GM18517 (cell line): ENCODE measurements at regions not wholly inside any gene's neighbourhood (a gene's known extent, or its start where the extent isn't known, plus 50 kb on each side); places are given as distances from the start of the nearest gene placed in this dataset.
"Not testable (repeated sequence)": the region's sequence is repeated elsewhere in the genome, so short reads cannot be mapped to it uniquely, and the experiment has no call there.

ENCODE experiments used
- ATAC-seq: cut with Tn5 transposase; IDR thresholded peaks from one replicate; pipeline ENCODE4 v1.9.1; 2021; ENCODE audit warnings: mild to moderate bottlenecking, moderate library complexity; ENCODE audit not compliant: unreplicated experiment

DNA sequence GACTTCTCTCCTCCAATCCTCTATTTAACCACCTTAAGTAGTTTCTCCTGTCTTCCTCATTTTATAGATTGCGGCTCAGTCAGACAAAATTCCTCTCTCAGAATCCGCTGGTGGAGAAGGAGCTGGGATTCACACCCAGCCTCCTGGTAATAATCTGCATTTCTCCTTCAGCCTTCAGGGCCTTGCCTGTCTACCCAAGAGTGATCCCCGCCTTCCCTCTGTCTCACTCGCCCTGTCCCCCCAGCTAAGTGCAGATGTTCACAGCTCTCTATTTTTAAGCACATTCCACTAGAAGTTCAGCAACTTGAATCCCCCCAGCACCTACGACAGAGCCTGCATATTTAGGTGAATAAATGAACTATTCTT lies 212.5 kb upstream of the HAAO start:
- no peak for ATAC-seq

DNA sequence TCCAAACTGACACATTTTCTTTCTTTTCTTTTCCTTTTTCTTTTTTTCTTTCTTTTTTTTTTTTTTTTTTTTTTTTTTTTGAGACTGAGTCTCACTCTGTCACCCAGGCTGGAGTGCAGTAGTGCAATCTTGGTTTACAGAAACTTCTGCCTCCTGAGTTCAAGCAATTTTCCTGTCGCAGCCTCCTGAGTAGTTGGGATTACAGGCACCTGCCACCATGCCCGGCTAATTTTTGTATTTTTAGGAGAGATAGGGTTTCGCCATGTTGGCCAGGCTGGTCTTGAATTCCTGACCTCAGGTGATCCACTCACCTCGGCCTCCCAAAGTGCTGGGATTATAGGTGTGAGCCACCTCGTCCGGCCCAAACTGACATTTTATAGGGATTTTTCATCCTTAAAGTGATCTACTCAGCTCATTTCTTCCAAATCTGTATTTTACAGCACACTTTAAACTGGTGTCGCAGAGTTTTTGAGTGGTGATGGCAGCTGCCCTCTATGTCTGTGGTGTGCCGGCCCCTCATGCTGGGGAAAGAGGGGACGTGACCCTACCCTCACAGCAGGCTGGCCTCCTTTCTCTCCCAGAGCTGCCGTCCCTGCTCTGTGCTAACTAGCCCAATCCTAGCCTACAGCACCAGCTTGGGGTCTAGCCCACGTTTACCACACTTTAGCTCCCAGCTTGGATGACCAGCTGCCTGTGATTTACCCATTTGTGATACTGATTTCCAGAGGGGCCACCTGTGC lies 211.9 kb upstream of the HAAO start:
- ATAC-seq, result not testable (repeated sequence)

- ATAC-seq, result no peak
Observed at GRCh38 chr2:43003702-43004101, 211.3 kb upstream of the HAAO start.

GRCh38 chr2:43001787-43002468 lies 209.5 kb upstream of the HAAO start:
- no peak for ATAC-seq

DNA sequence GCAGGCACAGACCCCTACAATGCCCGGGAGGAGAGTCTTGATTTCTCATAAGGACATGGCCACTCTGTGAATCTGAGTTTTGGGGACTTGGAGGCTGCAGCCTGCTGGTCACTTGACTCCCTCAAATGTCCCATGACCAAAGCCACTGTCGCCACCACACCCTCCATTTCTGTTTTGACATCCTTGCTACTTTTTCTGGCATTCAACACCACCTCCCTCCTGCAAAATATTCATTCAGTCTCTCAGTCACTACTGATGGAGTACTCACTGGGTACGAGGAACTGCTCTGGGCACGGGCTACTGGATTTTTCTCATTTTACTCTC lies 208.6 kb upstream of the HAAO start:
- no peak for ATAC-seq

DNA sequence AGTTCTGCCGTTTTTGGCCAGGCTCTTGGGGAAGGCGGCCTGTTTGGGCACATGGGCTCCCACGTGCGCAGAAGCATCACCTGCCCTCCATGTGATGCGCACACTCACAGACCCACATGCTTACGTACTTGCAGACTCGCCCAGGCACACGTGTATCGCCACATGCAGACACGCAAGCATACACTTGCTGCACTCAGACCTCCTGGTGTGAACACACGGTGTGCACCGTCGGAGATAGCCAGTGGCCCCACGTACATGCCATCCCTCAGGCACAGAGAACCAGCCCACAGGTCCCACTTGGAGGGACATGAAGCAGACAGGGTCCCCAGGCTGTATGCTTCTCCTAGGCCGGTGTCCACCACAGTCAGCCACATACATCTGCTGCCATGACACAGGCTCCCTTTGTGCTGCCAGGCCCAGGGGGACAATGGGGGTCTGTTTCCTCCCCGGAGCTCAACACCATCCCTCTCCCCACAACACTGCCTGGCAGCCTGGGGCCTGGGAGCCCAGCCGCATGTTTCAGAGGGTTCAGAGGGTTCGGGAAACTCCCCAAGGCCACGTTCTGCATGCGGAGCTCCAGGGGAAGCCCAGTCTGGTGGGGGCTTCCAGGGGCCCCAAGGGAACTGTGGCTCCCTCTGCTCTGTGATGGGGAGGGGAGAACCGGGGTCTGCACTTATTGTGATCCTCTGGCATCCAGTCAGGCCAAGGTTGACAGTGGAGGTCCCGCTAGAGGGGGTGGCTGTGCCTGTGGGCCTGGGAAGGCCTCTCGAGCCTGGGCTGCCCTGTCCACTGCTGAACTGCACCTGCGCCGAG lies 208.1 kb upstream of the HAAO start:
- ATAC-seq, result no peak

DNA sequence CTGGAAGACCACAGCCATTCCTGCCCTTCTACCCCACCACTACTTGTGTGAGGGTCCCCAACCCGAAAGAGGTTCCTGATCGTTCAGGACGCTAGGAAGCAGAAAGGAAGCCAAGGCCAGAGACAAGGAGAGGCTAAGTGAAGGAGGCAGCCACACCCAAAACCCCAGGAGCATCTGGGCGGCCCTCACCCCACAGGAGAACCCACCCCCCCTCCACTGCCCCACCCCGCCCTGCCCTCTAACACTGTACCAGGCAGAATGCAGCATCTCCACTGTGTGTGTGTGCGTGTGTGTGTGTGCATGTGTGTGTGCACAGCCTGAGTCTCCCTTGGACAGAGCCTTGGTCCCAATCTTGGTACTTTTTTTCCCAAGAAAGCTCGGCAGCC lies 207.5 kb upstream of the HAAO start:
- ATAC-seq, result no peak

DNA sequence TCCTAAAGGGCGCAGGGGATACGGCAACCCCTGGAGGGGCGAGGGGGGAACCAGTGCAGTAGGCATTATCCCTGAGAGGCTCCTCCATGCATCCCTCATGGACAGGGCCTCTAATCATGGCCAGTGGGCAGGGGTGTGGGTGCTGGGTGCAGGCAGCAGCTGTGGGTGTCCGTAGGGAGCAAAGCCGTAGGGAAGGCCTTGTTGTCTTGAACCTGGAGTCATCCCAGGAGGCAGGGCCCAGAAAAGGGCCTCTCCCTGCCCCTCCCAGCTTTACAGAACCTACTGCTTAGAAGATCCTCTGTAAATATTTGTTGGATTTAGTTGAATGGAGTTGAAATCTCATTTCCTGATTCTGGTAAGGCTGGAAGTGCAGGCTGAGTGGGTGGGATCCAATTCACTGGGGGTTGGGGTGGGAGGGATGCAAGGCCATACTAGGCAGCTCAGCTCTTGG lies 207.0 kb upstream of the HAAO start:
- ATAC-seq, result no peak

- no peak for ATAC-seq
Observed at GRCh38 chr2:42998721-42999120, 206.3 kb upstream of the HAAO start.

DNA sequence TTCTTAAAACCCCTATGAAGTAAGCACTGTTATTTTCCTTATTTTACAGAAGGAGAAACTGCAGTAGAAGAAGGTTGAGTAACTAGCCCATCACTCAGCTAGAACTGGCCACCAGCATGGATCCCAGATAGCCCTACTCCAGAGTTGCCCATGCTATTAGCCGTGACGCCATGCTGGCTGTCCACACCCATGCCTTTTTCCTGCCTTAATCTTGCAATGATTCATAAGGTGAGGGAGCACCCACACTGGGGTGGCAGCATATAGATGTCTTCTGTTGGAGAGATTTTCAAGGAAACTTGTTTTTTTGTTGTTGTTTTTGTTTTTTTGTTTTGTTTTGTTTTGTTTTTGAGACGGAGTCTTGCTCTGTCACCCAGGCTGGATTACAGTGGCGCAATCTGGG lies 204.1 kb upstream of the HAAO start:
- ATAC-seq, result no peak

DNA sequence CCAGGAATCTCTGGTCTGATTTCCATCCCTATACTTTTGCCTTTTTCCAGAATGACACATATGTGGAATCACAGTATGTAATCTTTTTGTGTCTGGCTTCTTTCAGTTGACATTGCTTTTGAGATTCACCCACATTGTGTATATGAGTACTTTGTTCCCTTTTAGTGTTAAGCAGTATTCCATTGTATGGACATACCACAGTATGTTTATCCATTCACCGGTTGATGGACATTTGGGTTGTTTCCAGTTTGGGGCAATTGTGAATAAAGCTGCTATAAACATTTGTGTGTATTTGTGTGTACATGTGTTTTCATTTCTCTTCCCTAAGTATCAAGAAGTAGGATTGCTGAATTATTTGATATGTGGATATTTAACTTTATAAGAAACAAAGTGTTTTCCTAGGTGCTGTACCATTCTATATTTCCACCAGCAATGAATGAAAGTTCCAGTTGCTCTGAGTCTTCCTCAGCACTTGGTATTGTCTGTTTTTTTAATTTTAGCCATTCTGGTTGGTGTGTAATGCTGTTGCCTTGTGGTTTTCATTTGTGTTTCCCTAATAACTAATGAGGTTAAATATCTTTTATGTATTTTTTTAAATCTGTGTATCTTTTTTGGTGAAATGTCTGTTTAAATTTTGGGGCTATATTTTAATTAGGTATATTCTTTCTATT lies 203.5 kb upstream of the HAAO start:
- ATAC-seq, result no peak

DNA sequence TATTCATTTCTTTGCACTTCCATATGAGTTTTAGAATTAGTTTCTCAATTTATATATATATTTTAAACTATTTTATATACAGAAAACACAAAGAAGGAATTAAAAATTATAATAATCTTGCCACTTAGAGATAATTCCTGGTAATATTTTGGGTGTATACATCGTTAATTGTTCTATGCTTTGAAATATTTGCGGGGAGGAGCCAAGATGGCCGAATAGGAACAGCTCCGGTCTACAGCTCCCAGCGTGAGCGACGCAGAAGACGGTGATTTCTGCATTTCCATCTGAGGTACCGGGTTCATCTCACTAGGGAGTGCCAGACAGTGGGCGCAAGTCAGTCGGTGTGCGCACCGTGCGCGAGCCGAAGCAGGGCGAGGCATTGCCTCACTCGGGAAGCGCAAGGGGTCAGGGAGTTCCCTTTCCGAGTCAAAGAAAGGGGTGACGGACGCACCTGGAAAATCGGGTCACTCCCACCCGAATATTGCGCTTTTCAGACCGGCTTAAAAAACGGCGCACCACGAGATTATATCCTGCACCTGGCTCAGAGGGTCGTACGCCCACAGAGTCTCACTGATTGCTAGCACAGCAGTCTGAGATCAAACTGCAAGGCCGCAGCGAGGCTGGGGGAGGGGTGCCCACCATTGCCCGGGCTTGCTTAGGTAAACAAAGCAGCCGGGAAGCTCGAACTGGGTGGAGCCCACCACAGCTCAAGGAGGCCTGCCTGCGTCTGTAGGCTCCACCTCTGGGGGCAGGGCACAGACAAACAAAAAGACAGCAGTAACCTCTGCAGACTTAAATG lies 197.1 kb upstream of the HAAO start:
- not testable (repeated sequence) for ATAC-seq

- ATAC-seq, result not testable (repeated sequence)
Observed at GRCh38 chr2:42988055-42988454, 195.7 kb upstream of the HAAO start.

GRCh38 chr2:42987112-42987922 lies 194.9 kb upstream of the HAAO start:
- no peak for ATAC-seq

- ATAC-seq, result no peak
Observed at GRCh38 chr2:42984617-42985016, 192.2 kb upstream of the HAAO start.

- no peak for ATAC-seq
Observed at GRCh38 chr2:42984081-42984480, 191.7 kb upstream of the HAAO start.

DNA sequence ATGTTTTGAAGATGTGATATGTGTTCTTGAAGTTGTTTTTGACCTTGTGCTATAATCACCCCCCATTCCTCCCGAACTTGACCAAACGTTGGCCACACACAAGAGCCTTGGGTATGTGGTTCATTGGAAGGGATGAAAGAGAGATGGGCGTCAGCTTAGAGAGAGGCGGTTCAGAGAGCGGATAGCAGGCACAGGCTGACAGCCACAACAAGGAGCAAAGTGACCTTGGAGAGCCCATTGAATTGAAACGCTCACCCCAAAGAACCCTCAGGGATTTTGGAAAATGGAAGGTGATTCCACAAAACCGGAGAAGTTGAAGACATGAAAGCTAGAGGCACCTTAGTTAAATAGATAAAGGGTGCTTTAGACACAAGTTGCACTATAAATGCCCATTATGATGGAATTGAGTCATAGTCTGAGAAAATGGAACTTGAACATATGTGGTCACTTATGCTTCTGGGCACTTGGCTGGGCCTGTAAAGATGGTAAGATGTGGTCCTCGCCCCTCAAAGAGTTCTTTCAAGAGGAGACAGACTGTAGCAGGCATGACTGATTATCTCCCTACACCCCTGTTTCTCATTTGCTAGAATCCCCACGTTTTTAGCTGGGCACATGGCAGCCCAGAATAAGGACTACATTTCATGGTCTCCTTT lies 188.5 kb upstream of the HAAO start:
- no peak for ATAC-seq

DNA sequence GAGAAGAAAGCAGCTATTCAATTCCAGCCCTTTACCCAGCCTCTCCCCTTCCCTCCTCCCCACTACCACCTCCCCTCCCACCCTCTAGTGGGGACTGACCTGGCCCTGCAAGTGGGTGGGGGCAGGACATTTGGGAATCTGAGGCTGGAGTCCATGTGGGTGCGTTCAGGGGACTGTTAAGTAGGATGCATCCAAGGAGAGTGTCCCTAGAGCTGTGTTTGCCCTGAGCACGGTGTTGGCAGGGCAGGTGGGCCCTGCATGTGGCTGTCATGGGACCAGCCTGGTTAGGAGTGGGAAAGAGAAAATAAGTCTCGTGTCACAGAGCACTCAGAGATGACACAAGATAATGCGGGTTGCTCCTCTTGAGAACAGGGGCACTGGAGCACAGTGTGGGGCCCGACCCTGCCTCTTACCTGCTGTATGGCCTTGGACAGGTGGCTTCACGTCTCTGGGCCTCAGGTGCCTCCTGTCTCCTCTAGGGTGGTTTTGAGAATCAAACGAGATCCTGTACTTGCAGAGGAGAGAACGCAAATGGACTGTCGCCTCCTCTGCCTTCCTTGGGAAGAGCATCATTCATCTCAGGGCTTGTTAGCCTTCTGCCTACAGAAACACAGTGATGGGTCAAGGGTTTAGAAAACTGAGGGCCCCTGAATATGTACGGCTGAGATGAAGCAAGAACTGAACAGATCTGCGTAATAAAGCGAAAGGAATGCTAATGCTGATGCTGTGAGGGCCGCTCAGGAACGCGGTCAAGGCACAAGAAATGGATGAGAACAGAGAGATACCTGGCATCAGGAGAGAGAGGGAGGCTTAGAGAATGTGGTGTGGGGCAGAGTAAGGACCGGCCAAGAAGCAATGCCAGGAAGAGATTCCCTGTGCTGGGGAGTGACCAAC lies 187.7 kb upstream of the HAAO start:
- ATAC-seq, result no peak
